Bone marrow (tissue), 2 donors: ENCODE measurements at regions not wholly inside any gene's neighbourhood (a gene's known extent, or its start where the extent isn't known, plus 50 kb on each side); places are given as distances from the start of the nearest gene placed in this dataset.

ENCODE experiments used
- DNase-seq, 2 donors: peaks; one replicate each; lab custom pipeline; 2025; lab: John Stamatoyannopoulos, UW

- DNase-seq: no peak
Measured at GRCh38 chr5:61596265-61596664, 264.2 kb downstream of the ZSWIM6 start.

- no peak for DNase-seq
Measured at GRCh38 chr5:61597684-61598083, 265.6 kb downstream of the ZSWIM6 start.

- no peak for DNase-seq
Measured at GRCh38 chr5:61598126-61598525, 266.1 kb downstream of the ZSWIM6 start.

GRCh38 chr5:61599370-61600122 lies 267.5 kb downstream of the ZSWIM6 start:
- DNase-seq: no peak

GRCh38 chr5:61600123-61600444 lies 268.0 kb downstream of the ZSWIM6 start:
- no peak for DNase-seq

GRCh38 chr5:61600945-61601511 lies 269.0 kb downstream of the ZSWIM6 start:
- DNase-seq: no peak

- no peak for DNase-seq
Measured at GRCh38 chr5:61603211-61603908, 271.3 kb downstream of the ZSWIM6 start.

- no peak for DNase-seq
Measured at GRCh38 chr5:61604076-61605025, 272.3 kb downstream of the ZSWIM6 start.

- no peak for DNase-seq
Measured at GRCh38 chr5:61609840-61610677, 278.0 kb downstream of the ZSWIM6 start.

- DNase-seq: no peak
Measured at GRCh38 chr5:61610678-61611024, 278.6 kb downstream of the ZSWIM6 start.

GRCh38 chr5:61612431-61612830 lies 280.4 kb downstream of the ZSWIM6 start:
- DNase-seq: no peak

GRCh38 chr5:61613679-61614078 lies 281.6 kb downstream of the ZSWIM6 start:
- no peak for DNase-seq

GRCh38 chr5:61614606-61615005 lies 282.5 kb downstream of the ZSWIM6 start:
- DNase-seq: no peak

GRCh38 chr5:61617039-61617438 lies 285.0 kb downstream of the ZSWIM6 start:
- DNase-seq: no peak

GRCh38 chr5:61617995-61618525 lies 286.0 kb downstream of the ZSWIM6 start:
- no peak for DNase-seq

GRCh38 chr5:61618577-61618976 lies 286.5 kb downstream of the ZSWIM6 start:
- no peak for DNase-seq

GRCh38 chr5:61619289-61619688 lies 287.2 kb downstream of the ZSWIM6 start:
- no peak for DNase-seq

GRCh38 chr5:61619777-61620518 lies 287.9 kb downstream of the ZSWIM6 start:
- DNase-seq: no peak

- no peak for DNase-seq
Measured at GRCh38 chr5:61620699-61621182, 288.7 kb downstream of the ZSWIM6 start.

- no peak for DNase-seq
Measured at GRCh38 chr5:61621202-61621650, 289.2 kb downstream of the ZSWIM6 start.
